Right lobe of liver (tissue), 6 donors: ENCODE measurements at regions not wholly inside any gene's neighbourhood (a gene's known extent, or its start where the extent isn't known, plus 50 kb on each side); places are given as distances from the start of the nearest gene placed in this dataset.

ENCODE experiments used
- ATAC-seq, 4 donors: fragments of 200-7000 bp; cut with Tn5 transposase; one replicate each; pipeline ENCODE4 v1.9.1; 2020; ENCODE audit warnings: mild to moderate bottlenecking in 4 of 4, moderate library complexity in 4 of 4
- DNase-seq, 3 donors: peaks; one replicate each; pipeline ENCODE4 v3.0.0-alpha.2; 2020
- H3K27ac ChIP-seq, 3 donors: fragments of 200-600 bp; one replicate each; pipeline ENCODE4 v1.8.0; 2022
- H3K27me3 ChIP-seq, 2 donors: fragments of 200-600 bp; one replicate each; pipeline ENCODE4 v1.8.0; 2022
- H3K36me3 ChIP-seq, 4 donors: fragments of 200-600 bp; sonication (generic) in 1 of 4; one replicate each; pipeline versions ENCODE4 v1.5.1 to v1.8.0; 2017 to 2022; ENCODE audit warnings: control low read depth in 1 of 4
- H3K4me1 ChIP-seq, 4 donors: fragments of 200-600 bp; sonication (generic) in 1 of 4; one replicate each; pipeline versions ENCODE4 v1.5.1 to v1.8.0; 2017 to 2022; ENCODE audit warnings: control low read depth in 1 of 4
- H3K4me3 ChIP-seq, 3 donors: fragments of 200-600 bp; one replicate each; pipeline ENCODE4 v1.8.0; 2022
- H3K9me3 ChIP-seq, 4 donors: fragments of 200-600 bp; sonication (generic) in 1 of 4; one replicate each; pipeline versions ENCODE4 v1.5.1 to v1.8.0; 2017 to 2022; ENCODE audit warnings: control low read depth in 1 of 4
- CTCF ChIP-seq, 4 donors: fragments of 200-600 bp in 3 of 4; fragments of 450-650 bp in 1 of 4; IDR thresholded peaks; one replicate each; pipeline versions ENCODE4 v1.5.1 to v1.8.0; 2016 to 2022; ENCODE audit warnings: antibody characterized with exemption in 4 of 4, mild to moderate bottlenecking in 2 of 4
- POLR2A ChIP-seq: fragments of 450-650 bp; IDR thresholded peaks from one replicate; pipeline ENCODE4 v1.6.1; 2017; ENCODE audit warnings: antibody characterized with exemption, mild to moderate bottlenecking
- WGBS: methylation state at CpG from one replicate; pipeline ENCODE4 v1.1.6; 2018; ENCODE audit warnings: low coverage, low lambda C conversion rate; ENCODE audit not compliant: insufficient coverage; ENCODE audit errors: missing lambda C conversion rate; 5-methylcytosine and 5-hydroxymethylcytosine counted together
- intact Hi-C, 2 donors: fragments of 100-400 bp; cut with DNase I; formaldehyde crosslinking; loops; one replicate each; pipeline versions ENCODE4 v1.11.2 to v1.14.1; 2022
- donor health status: DM: no; HTN: yes; CAD: no.
- donor health status: DM: no; HTN: no; CAD: no.
- donor health status: DM: no; HTN: no; CAD: no.
- donor health status: DM: no; HTN: yes; CAD: no.
- donor health status: DM: no; HTN: yes; CAD: no.

GRCh38 chr4:66609014-66609413 is 936.3 kb downstream of the CENPC start:
- H3K4me1 ChIP-seq = no peaks in the 10 kb centered on the region
- H3K9me3 ChIP-seq = no peaks in the 10 kb centered on the region
- H3K36me3 ChIP-seq = no peaks in the 10 kb centered on the region
- intact Hi-C loops = no loop called here
- ATAC-seq (no peak), DNase-seq (no peak)
- no peak for TF ChIP-seq POLR2A
- TF ChIP-seq CTCF (IDR thresholded peaks at IDR 0.05) = no peak
- no peak overlapping the region for H3K4me3 ChIP-seq
- H3K27ac ChIP-seq = no peak overlapping the region
- no peaks in the 10 kb centered on the region for H3K27me3 ChIP-seq
- WGBS = 77% methylated on average over 2 of the region's 2 CpGs

- intact Hi-C loops = no loop called here
- Histone ChIP-seq H3K27me3 (no peaks in the 10 kb centered on the region), H3K4me3 (no peak overlapping the region), H3K27ac (no peak overlapping the region), H3K36me3 (no peaks in the 10 kb centered on the region), H3K9me3 (no peaks in the 10 kb centered on the region), H3K4me1 (no peaks in the 10 kb centered on the region)
- DNase-seq (no peak), ATAC-seq (no peak)
- TF ChIP-seq CTCF (IDR thresholded peaks at IDR 0.05) (no peak), POLR2A (no peak)
Observed at GRCh38 chr4:66606908-66607307, 936.6 kb upstream of the EPHA5 start.

- ATAC-seq (no peak), DNase-seq (no peak)
- H3K4me1 ChIP-seq = no peaks in the 10 kb centered on the region
- H3K4me3 ChIP-seq = no peak overlapping the region
- no peaks in the 10 kb centered on the region for H3K9me3 ChIP-seq
- intact Hi-C loops = no loop called here
- no peaks in the 10 kb centered on the region for H3K36me3 ChIP-seq
- TF ChIP-seq POLR2A = no peak
- TF ChIP-seq CTCF (IDR thresholded peaks at IDR 0.05) = no peak
- no peak overlapping the region for H3K27ac ChIP-seq
- no peaks in the 10 kb centered on the region for H3K27me3 ChIP-seq
Observed at GRCh38 chr4:66606215-66606614, 935.9 kb upstream of the EPHA5 start.

GRCh38 chr4:66604192-66604591 is 933.9 kb upstream of the EPHA5 start:
- intact Hi-C loops = no loop called here
- Histone ChIP-seq H3K27me3 (no peaks in the 10 kb centered on the region), H3K4me3 (no peak overlapping the region), H3K9me3 (no peaks in the 10 kb centered on the region), H3K4me1 (no peaks in the 10 kb centered on the region), H3K36me3 (no peaks in the 10 kb centered on the region), H3K27ac (no peak overlapping the region)
- ATAC-seq = no peak
- no peak for DNase-seq
- TF ChIP-seq CTCF (IDR thresholded peaks at IDR 0.05) = no peak

- no peak for DNase-seq
- H3K9me3 ChIP-seq = no peaks in the 10 kb centered on the region
- H3K36me3 ChIP-seq = no peaks in the 10 kb centered on the region
- no peak overlapping the region for H3K27ac ChIP-seq
- no peak for ATAC-seq
- no peaks in the 10 kb centered on the region for H3K4me1 ChIP-seq
- H3K4me3 ChIP-seq = no peak overlapping the region
- TF ChIP-seq CTCF (IDR thresholded peaks at IDR 0.05) (no peak), POLR2A (no peak)
- intact Hi-C loops = no loop called here
- no peaks in the 10 kb centered on the region for H3K27me3 ChIP-seq
Observed at GRCh38 chr4:66602622-66603021, 932.3 kb upstream of the EPHA5 start.
